ENCODE measurements at regions not wholly inside any gene's neighbourhood (a gene's known extent, or its start where the extent isn't known, plus 50 kb on each side); places are given as distances from the start of the nearest gene placed in this dataset.

- H3K4me3 ChIP-seq (ENCODE audit: low read length), result no peak overlapping the region
- H3K9me2 ChIP-seq (replicated peaks; ENCODE audit: control insufficient read depth, low read length), result no peaks in the 10 kb centered on the region
- no peaks in the 10 kb centered on the region for H3K4me1 ChIP-seq (ENCODE audit: control insufficient read depth, low read length)
- H3K27me3 ChIP-seq (ENCODE audit: control insufficient read depth, low read length), result no peaks in the 10 kb centered on the region
- H4K20me1 ChIP-seq (ENCODE audit: control insufficient read depth, insufficient read depth, low read depth, low read length), result no peaks in the 10 kb centered on the region
- H3K36me3 ChIP-seq (ENCODE audit: control insufficient read depth, low read length), result no peaks in the 10 kb centered on the region
- no peak overlapping the region for H3K27ac ChIP-seq (ENCODE audit: low read depth, low read length)
- no peak overlapping the region for H3K4me2 ChIP-seq (ENCODE audit: low read length)
- no peak for TF ChIP-seq EZH2phosphoT487 (IDR thresholded peaks at IDR 0.05; ENCODE audit: borderline replicate concordance, low read length)
- peak; percentile 73 for TF ChIP-seq CTCF (IDR thresholded peaks at IDR 0.05; ENCODE audit: low read depth, low read length, poor library complexity, severe bottlenecking)
- H3F3A ChIP-seq (ENCODE audit: control insufficient read depth, insufficient read depth), result no peaks in the 10 kb centered on the region
- no peaks in the 10 kb centered on the region for H3K9me3 ChIP-seq (ENCODE audit: control insufficient read depth, insufficient read depth, low read length)
- H3K79me2 ChIP-seq (ENCODE audit: control insufficient read depth, low read length), result no peaks in the 10 kb centered on the region
These were observed 626.1 kb upstream of the ID4 start for GRCh38 chr6:19210849-19211590.

- Histone ChIP-seq H3K27me3 (ENCODE audit: control insufficient read depth, low read length) (no peaks in the 10 kb centered on the region), H4K20me1 (ENCODE audit: control insufficient read depth, insufficient read depth, low read depth, low read length) (no peaks in the 10 kb centered on the region), H3K9me3 (ENCODE audit: control insufficient read depth, insufficient read depth, low read length) (no peaks in the 10 kb centered on the region), H3K36me3 (ENCODE audit: control insufficient read depth, low read length) (no peaks in the 10 kb centered on the region), H3K4me1 (ENCODE audit: control insufficient read depth, low read length) (no peaks in the 10 kb centered on the region), H3K27ac (ENCODE audit: low read depth, low read length) (no peak overlapping the region), H3K9me2 (replicated peaks; ENCODE audit: control insufficient read depth, low read length) (no peaks in the 10 kb centered on the region), H3K79me2 (ENCODE audit: control insufficient read depth, low read length) (no peaks in the 10 kb centered on the region), H3F3A (ENCODE audit: control insufficient read depth, insufficient read depth) (no peaks in the 10 kb centered on the region), H3K4me2 (ENCODE audit: low read length) (no peak overlapping the region), H3K4me3 (ENCODE audit: low read length) (no peak overlapping the region)
- no peak for TF ChIP-seq EZH2phosphoT487 (IDR thresholded peaks at IDR 0.05; ENCODE audit: borderline replicate concordance, low read length)
- no peak for TF ChIP-seq CTCF (IDR thresholded peaks at IDR 0.05; ENCODE audit: low read depth, low read length, poor library complexity, severe bottlenecking)
These were observed 622.9 kb upstream of the ID4 start for GRCh38 chr6:19214231-19214630.

GRCh38 chr6:19219931-19220330 is 617.2 kb upstream of the ID4 start:
- no peaks in the 10 kb centered on the region for H3K9me2 ChIP-seq (replicated peaks; ENCODE audit: control insufficient read depth, low read length)
- TF ChIP-seq EZH2phosphoT487 (IDR thresholded peaks at IDR 0.05; ENCODE audit: borderline replicate concordance, low read length), result no peak
- TF ChIP-seq CTCF (IDR thresholded peaks at IDR 0.05; ENCODE audit: low read depth, low read length, poor library complexity, severe bottlenecking), result no peak
- H4K20me1 ChIP-seq (ENCODE audit: control insufficient read depth, insufficient read depth, low read depth, low read length), result no peaks in the 10 kb centered on the region
- H3K36me3 ChIP-seq (ENCODE audit: control insufficient read depth, low read length), result no peaks in the 10 kb centered on the region
- H3F3A ChIP-seq (ENCODE audit: control insufficient read depth, insufficient read depth), result no peaks in the 10 kb centered on the region
- no peaks in the 10 kb centered on the region for H3K79me2 ChIP-seq (ENCODE audit: control insufficient read depth, low read length)
- H3K27me3 ChIP-seq (ENCODE audit: control insufficient read depth, low read length), result no peaks in the 10 kb centered on the region
- H3K9me3 ChIP-seq (ENCODE audit: control insufficient read depth, insufficient read depth, low read length), result no peaks in the 10 kb centered on the region
- no peak overlapping the region for H3K4me2 ChIP-seq (ENCODE audit: low read length)
- H3K4me1 ChIP-seq (ENCODE audit: control insufficient read depth, low read length), result no peaks in the 10 kb centered on the region
- no peak overlapping the region for H3K4me3 ChIP-seq (ENCODE audit: low read length)
- no peak overlapping the region for H3K27ac ChIP-seq (ENCODE audit: low read depth, low read length)
